Stimulated activated CD4-positive, alpha-beta T cell treated with anti-CD3 and anti-CD28 coated beads, Interleukin-12 subunit alpha, Interleukin-12 subunit beta, amount 100 ng/mL, for 24 hours (primary cell): ENCODE measurements at regions not wholly inside any gene's neighbourhood (a gene's known extent, or its start where the extent isn't known, plus 50 kb on each side); places are given as distances from the start of the nearest gene placed in this dataset.
"Not testable (repeated sequence)": the region's sequence is repeated elsewhere in the genome, so short reads cannot be mapped to it uniquely, and the experiment has no call there.

Source experiments
- DNase-seq, 2 experiments: peaks; one replicate each; pipeline ENCODE4 v3.0.0-alpha.2; 2020; ENCODE audit warnings: low read depth in 2 of 2

GRCh38 chr17:5747276-5747675 is 163.0 kb upstream of the NLRP1 start:
- DNase-seq: no peak

- no peak for DNase-seq
Observed at GRCh38 chr17:5747964-5748363, 163.7 kb upstream of the NLRP1 start.

DNA sequence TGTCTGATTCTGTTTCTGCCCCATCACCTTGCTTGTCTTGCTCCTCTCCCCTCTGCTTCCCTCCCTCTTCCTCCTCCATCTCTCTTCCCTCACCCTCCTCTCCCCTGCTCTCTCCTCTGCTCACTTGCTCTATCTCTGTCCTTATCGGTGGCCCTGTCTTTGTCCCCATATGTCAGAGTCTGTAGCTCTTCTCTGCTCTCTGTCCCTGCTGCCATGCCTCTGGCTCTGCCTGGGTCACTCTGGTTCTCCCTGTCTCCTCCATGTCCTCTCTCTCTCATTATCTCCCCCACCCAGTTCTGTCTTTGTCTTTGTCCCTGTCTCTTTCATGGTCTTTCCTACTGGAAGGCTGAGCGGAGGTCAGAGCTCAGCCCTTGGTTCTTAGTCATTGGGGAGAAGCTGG is 169.1 kb upstream of the NLRP1 start:
- DNase-seq: no peak

- no peak for DNase-seq
Observed at GRCh38 chr17:5757314-5757907, 173.1 kb upstream of the NLRP1 start.

GRCh38 chr17:5758651-5759050 is 174.3 kb upstream of the NLRP1 start:
- no peak for DNase-seq

DNA sequence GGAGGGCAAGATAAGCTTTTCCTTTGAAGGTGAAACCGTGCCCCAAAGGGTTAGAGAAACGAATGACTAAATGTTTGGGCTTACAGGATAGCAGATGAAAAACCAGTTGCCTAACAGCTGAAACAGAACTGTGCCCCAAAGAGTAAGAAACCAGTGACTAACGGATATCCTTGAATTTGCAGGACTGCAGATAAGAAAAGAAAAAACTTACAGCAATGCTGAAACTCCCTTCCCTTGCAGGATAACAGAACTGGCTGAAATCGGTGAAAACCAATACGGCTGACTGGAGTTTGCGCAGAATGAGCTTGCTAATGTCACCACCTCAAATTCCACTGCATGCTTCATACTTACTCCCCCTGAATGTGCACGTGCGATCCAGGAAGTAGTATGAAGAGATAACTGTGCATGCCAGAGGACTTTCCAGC is 175.2 kb upstream of the NLRP1 start:
- DNase-seq: no peak

GRCh38 chr17:5762191-5762590 is 177.9 kb upstream of the NLRP1 start:
- DNase-seq: no peak

DNA sequence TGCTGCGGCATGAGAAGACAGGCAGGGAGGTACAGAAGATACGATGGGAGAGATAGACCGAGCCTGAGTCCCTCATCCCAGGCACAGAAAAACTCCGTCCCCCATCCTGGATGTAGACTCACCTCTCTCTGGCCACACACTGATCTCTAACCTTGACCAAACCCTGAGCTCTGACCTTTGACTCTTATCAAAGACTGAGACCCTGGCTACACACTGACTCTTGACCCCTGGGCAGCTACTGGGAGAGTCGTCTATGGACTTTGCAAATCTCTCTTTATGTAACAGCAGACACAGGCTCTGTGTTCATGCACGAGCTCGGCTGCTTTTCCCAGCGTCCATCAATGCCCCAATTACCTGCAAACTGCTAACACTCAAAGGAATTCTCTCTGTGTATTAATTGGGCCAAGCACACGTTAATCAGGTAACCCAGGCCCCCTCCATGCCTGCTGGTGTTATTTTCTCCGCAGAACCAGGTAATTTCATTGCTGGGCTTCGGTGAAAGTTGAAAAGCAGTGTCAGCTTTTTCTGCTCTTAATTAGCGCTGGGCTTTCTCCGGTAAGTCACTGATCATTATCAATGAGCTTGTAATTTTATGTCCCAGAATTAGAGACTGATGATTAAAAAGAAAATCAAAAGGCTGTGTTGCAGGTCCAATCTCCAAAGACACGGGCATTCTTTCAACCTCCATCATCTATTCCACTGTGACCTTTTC is 179.4 kb upstream of the NLRP1 start:
- DNase-seq: no peak

GRCh38 chr17:5769593-5770354 is 185.5 kb upstream of the NLRP1 start:
- no peak for DNase-seq

GRCh38 chr17:5770441-5771270 is 186.3 kb upstream of the NLRP1 start:
- no peak for DNase-seq

DNA sequence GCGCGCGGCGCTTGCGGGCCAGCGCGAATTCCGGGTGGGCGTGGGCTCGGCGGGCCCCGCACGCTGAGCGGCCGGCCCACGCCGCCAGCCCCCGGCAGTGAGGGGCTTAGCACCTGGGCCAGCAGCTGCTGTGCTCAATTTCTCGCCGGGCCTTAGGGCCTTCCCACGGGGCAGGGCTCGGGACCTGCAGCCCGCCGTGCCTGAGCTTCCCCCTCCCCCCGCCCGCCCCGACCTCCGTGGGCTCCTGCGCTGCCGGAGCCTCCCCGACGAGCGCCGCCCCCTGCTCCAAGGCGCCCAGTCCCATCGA is 186.9 kb upstream of the NLRP1 start:
- not testable (repeated sequence) for DNase-seq

DNA sequence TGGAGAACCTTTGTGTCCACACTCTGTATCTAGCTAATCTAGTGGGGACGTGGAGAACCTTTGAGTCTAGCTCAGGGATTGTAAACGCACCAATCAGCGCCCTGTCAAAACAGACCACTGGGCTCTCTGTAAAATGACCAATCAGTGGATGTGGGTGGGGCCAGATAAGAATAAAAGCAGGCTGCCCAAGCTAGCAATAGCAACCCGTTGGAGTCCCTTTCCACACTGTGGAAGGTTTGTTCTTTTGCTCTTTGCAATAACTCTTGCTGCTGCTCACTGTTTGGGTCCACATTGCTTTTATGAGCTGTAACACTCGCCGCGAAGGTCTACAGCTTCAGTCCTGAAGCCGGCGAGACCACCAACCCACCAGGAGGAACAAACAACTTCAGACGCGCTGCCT is 187.7 kb upstream of the NLRP1 start:
- DNase-seq: not testable (repeated sequence)

DNA sequence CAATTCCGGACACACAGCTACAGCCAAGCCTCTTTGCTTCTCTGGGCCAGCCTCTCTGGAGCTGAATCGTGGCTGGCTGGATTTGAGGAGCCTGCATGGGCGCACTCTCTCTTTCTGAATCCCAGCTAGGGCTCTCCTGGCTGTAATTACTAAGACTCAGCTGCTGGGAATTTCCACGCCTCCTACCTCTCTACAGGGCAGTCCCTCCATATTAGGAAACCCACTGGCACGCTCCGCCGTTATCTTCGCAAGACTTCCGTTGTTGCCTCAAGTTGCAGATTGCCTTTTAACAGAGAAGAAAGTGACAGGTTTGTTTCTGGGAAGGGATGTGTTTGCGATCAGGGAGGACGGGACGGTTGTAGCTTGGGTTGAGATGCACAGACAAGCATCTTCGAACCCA is 188.4 kb upstream of the NLRP1 start:
- DNase-seq: no peak

DNA sequence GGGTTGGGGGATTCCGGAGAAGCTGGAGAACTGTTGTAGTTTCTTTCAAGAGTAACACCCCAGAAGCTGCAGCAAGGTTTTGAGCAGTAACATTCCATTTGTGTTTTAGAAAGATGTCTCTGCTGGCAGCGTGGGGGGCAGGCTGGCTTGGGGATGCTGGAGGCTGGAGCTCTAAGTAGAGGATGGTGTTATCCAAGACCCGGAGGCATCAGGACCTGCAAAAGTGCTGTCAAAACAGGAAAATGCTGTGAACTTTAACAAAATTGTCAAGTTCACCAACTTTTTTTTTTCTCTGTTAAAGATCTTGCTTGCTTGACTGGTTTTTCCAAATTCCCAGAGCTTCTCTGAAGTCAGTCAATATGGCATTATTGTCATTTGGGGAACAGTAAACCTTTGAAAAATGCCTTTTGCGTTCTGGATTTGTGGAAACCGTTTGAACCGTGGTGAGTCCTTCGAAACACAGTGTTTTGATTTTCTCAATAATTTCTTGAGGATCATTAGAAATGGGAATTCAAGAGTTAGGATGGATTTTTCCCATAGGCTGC is 189.6 kb upstream of the NLRP1 start:
- no peak for DNase-seq

GRCh38 chr17:5775098-5775497 is 190.8 kb upstream of the NLRP1 start:
- no peak for DNase-seq

GRCh38 chr17:5780476-5780875 is 196.2 kb upstream of the NLRP1 start:
- no peak for DNase-seq

GRCh38 chr17:5781236-5781927 is 197.1 kb upstream of the NLRP1 start:
- no peak for DNase-seq

DNA sequence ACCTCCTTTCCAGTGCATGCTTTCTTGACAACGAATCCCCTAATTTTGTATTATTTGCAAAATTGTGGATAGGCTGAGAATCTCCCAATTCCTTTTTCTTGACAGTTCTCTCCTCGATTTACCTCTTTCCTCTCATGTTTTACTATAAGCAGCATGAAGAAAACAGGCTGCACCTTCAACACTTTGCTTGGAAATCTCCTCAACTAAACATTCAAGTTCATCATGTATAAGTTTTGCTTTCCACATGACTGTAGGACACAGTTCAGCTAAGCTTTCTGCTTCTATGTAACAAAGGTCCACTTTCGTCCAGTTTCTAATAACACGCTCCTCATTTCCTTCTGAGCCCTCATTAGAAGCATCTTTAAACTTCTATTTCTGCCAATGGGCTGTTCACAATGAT is 199.0 kb upstream of the NLRP1 start:
- DNase-seq: no peak

GRCh38 chr17:5783851-5784250 is 199.5 kb upstream of the NLRP1 start:
- no peak for DNase-seq

GRCh38 chr17:5784791-5785190 is 200.5 kb upstream of the NLRP1 start:
- DNase-seq: no peak

- DNase-seq: no peak
Observed at GRCh38 chr17:5785338-5785737, 201.0 kb upstream of the NLRP1 start.
